WTC11 (cell line): ENCODE measurements at regions not wholly inside any gene's neighbourhood (a gene's known extent, or its start where the extent isn't known, plus 50 kb on each side); places are given as distances from the start of the nearest gene placed in this dataset.

Source experiments
- FOXP1 ChIP-seq: sonication (generic); formaldehyde crosslinking; IDR thresholded peaks from 2 replicates; pipeline ENCODE4 v1.8.0; 2022; ENCODE audit warnings: missing genetic modification reagents, mild to moderate bottlenecking, moderate library complexity, borderline replicate concordance
- NFYB ChIP-seq: sonication (generic); formaldehyde crosslinking; conservative IDR thresholded peaks from 2 replicates; pipeline ENCODE4 v1.8.0; 2022; ENCODE audit warnings: low read depth, missing genetic modification reagents
- SP1 ChIP-seq: sonication (generic); formaldehyde crosslinking; conservative IDR thresholded peaks from 2 replicates; pipeline ENCODE4 v1.8.1; 2022; ENCODE audit warnings: missing genetic modification reagents
- TEAD4 ChIP-seq: sonication (generic); formaldehyde crosslinking; IDR thresholded peaks from 2 replicates; pipeline ENCODE4 v1.8.0; 2022; ENCODE audit warnings: mild to moderate bottlenecking, missing genetic modification reagents
- ZNF671 ChIP-seq: fragments of 250-450 bp; sonication (Bioruptor Pico); IDR thresholded peaks from 2 replicates; pipeline ENCODE4 v1.8.0; 2021; ENCODE audit warnings: mild to moderate bottlenecking
- TF ChIP-seq, protein P1 (sequence below): fragments of 200-600 bp; IDR thresholded peaks from 2 replicates; pipeline ENCODE4 v1.8.0; 2022; ENCODE audit warnings: antibody characterized with exemption
- TF ChIP-seq, protein P2 (sequence below): sonication (generic); formaldehyde crosslinking; IDR thresholded peaks from 2 replicates; pipeline ENCODE4 v1.8.1; 2023; ENCODE audit warnings: mild to moderate bottlenecking, missing genetic modification reagents, moderate library complexity
- TF ChIP-seq, protein P3 (sequence below): sonication (generic); formaldehyde crosslinking; IDR thresholded peaks from 2 replicates; pipeline ENCODE4 v1.8.1; 2023; ENCODE audit warnings: mild to moderate bottlenecking, moderate library complexity, missing genetic modification reagents
- TF ChIP-seq, protein P4 (sequence below): sonication (generic); formaldehyde crosslinking; IDR thresholded peaks from 2 replicates; pipeline ENCODE4 v1.8.0; 2023; ENCODE audit warnings: missing genetic modification reagents

DNA sequence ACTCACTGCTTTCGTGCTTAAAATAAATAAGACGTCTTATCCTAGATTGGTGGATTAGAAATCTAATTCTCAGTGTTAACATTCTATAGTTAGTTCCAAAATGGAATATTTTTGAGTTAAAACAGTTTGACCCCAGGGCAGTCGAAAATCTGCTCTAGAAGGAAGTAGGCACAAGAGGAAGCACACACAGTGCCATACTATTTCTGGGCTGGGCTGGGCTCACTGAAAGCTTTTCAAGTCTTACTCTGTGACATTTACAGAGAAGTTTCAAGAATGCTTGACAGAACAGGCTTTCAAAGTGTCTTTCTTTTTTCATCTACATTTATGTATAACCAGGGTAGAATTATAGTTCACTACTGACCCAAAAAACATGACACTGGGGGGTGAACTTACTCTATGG is 209.8 kb downstream of the SOD2 start:
- TF ChIP-seq, protein P1, sequence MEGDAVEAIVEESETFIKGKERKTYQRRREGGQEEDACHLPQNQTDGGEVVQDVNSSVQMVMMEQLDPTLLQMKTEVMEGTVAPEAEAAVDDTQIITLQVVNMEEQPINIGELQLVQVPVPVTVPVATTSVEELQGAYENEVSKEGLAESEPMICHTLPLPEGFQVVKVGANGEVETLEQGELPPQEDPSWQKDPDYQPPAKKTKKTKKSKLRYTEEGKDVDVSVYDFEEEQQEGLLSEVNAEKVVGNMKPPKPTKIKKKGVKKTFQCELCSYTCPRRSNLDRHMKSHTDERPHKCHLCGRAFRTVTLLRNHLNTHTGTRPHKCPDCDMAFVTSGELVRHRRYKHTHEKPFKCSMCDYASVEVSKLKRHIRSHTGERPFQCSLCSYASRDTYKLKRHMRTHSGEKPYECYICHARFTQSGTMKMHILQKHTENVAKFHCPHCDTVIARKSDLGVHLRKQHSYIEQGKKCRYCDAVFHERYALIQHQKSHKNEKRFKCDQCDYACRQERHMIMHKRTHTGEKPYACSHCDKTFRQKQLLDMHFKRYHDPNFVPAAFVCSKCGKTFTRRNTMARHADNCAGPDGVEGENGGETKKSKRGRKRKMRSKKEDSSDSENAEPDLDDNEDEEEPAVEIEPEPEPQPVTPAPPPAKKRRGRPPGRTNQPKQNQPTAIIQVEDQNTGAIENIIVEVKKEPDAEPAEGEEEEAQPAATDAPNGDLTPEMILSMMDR = no peak
- TF ChIP-seq ZNF671 (CRISPR knock-in tag) = no peak
- no peak for TF ChIP-seq FOXP1 (CRISPR knock-in tag)
- TF ChIP-seq SP1 (CRISPR knock-in tag) = no peak
- TF ChIP-seq, protein P2, sequence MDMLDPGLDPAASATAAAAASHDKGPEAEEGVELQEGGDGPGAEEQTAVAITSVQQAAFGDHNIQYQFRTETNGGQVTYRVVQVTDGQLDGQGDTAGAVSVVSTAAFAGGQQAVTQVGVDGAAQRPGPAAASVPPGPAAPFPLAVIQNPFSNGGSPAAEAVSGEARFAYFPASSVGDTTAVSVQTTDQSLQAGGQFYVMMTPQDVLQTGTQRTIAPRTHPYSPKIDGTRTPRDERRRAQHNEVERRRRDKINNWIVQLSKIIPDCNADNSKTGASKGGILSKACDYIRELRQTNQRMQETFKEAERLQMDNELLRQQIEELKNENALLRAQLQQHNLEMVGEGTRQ (CRISPR knock-in tag) = no peak
- TF ChIP-seq, protein P3, sequence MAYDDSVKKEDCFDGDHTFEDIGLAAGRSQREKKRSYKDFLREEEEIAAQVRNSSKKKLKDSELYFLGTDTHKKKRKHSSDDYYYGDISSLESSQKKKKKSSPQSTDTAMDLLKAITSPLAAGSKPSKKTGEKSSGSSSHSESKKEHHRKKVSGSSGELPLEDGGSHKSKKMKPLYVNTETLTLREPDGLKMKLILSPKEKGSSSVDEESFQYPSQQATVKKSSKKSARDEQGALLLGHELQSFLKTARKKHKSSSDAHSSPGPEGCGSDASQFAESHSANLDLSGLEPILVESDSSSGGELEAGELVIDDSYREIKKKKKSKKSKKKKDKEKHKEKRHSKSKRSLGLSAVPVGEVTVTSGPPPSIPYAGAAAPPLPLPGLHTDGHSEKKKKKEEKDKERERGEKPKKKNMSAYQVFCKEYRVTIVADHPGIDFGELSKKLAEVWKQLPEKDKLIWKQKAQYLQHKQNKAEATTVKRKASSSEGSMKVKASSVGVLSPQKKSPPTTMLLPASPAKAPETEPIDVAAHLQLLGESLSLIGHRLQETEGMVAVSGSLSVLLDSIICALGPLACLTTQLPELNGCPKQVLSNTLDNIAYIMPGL (CRISPR knock-in tag) = no peak
- no peak for TF ChIP-seq TEAD4
- no peak for TF ChIP-seq NFYB (CRISPR knock-in tag)
- TF ChIP-seq, protein P4, sequence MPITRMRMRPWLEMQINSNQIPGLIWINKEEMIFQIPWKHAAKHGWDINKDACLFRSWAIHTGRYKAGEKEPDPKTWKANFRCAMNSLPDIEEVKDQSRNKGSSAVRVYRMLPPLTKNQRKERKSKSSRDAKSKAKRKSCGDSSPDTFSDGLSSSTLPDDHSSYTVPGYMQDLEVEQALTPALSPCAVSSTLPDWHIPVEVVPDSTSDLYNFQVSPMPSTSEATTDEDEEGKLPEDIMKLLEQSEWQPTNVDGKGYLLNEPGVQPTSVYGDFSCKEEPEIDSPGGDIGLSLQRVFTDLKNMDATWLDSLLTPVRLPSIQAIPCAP (CRISPR knock-in tag) = no peak
